Esophagus squamous epithelium (tissue), 4 donors: ENCODE measurements at regions not wholly inside any gene's neighbourhood (a gene's known extent, or its start where the extent isn't known, plus 50 kb on each side); places are given as distances from the start of the nearest gene placed in this dataset.

ENCODE experiments used
- CTCF ChIP-seq, 6 experiments: fragments of 450-650 bp in 4 of 6; fragments of 200-600 bp in 2 of 6; sonication (generic) in 2 of 6; IDR thresholded peaks; one replicate each; pipeline ENCODE4 v1.5.1; 2016 to 2019; ENCODE audit warnings: antibody characterized with exemption in 6 of 6, mild to moderate bottlenecking in 4 of 6, moderate library complexity in 4 of 6
- POLR2A ChIP-seq, 4 donors: fragments of 450-650 bp; IDR thresholded peaks; one replicate each; pipeline ENCODE4 v1.6.1; 2017; ENCODE audit warnings: antibody characterized with exemption in 4 of 4, mild to moderate bottlenecking in 4 of 4, moderate library complexity in 3 of 4

GRCh38 chr5:43772764-43773477 is 169.9 kb downstream of the NNT start:
- TF ChIP-seq CTCF (IDR thresholded peaks at IDR 0.05) (no peak), POLR2A (IDR thresholded peaks at IDR 0.05) (no peak)
